Kidney (tissue), 13 donors: ENCODE measurements at regions not wholly inside any gene's neighbourhood (a gene's known extent, or its start where the extent isn't known, plus 50 kb on each side); places are given as distances from the start of the nearest gene placed in this dataset.

Experiments used
- DNase-seq, 5 donors: peaks; one replicate each; pipeline ENCODE4 v3.0.0-alpha.2; 2013 to 2020
- FAIRE-seq: peaks from 2 replicates; lab custom pipeline; 2012; peaks lifted over from hg19 to GRCh38; lab: Jason Lieb, UNC
- H3K27ac ChIP-seq, 2 donors: one replicate each; pipeline ENCODE4 v1.7.0; 2013; ENCODE audit warnings: low read depth in 2 of 2, low read length in 2 of 2, inconsistent platforms in 1 of 2
- H3K27me3 ChIP-seq: one replicate; pipeline ENCODE4 v1.7.1; 2013; ENCODE audit warnings: low read length, inconsistent platforms; ENCODE audit not compliant: control insufficient read depth, insufficient read depth
- H3K36me3 ChIP-seq, 3 donors: one replicate each; pipeline versions ENCODE4 v1.7.0 to v1.7.1; 2013; ENCODE audit warnings: low read length in 3 of 3, control low read depth in 1 of 3, inconsistent platforms in 1 of 3; ENCODE audit not compliant: insufficient read depth in 3 of 3, control insufficient read depth in 2 of 3
- H3K4me1 ChIP-seq, 3 donors: one replicate each; pipeline versions ENCODE4 v1.7.0 to v1.7.1; 2013; ENCODE audit warnings: low read length in 3 of 3, inconsistent platforms in 1 of 3, low read depth in 1 of 3; ENCODE audit not compliant: control insufficient read depth in 2 of 3, insufficient read depth in 2 of 3
- H3K4me3 ChIP-seq, 3 donors: one replicate each; pipeline versions ENCODE4 v1.7.0 to v1.8.1; 2013; ENCODE audit warnings: low read length in 3 of 3, control low read depth in 1 of 3, inconsistent platforms in 1 of 3
- H3K9ac ChIP-seq, 3 donors: one replicate each; pipeline versions ENCODE4 v1.7.0 to v1.7.1; 2013; ENCODE audit warnings: low read length in 3 of 3, control low read depth in 1 of 3, inconsistent platforms in 1 of 3
- H3K9me3 ChIP-seq, 3 donors: one replicate each; pipeline versions ENCODE4 v1.7.0 to v1.7.1; 2013; ENCODE audit warnings: low read length in 3 of 3, control low read depth in 1 of 3, inconsistent platforms in 1 of 3; ENCODE audit not compliant: control insufficient read depth in 2 of 3, insufficient read depth in 1 of 3
- intact Hi-C: fragments of 100-400 bp; cut with DNase I; formaldehyde crosslinking; loops from one replicate; pipeline ENCODE4 v1.11.1; 2022
- TF ChIP-seq, protein P1 (sequence below): IDR thresholded peaks from 3 replicates; pipeline ENCODE4 v1.5.1; 2012; ENCODE audit warnings: mild to moderate bottlenecking, moderate library complexity, borderline replicate concordance; ENCODE audit not compliant: insufficient read depth; ENCODE audit errors: extremely low read depth
- donor health status: control.
- donor health status: control.
- donor health status: control.
- donor health status: control.
- donor health status: control.
- donor health status: DM: yes; HTN: yes; CAD: no.
- donor health status: Normal renal cell carcinoma (clear cell type).

DNA sequence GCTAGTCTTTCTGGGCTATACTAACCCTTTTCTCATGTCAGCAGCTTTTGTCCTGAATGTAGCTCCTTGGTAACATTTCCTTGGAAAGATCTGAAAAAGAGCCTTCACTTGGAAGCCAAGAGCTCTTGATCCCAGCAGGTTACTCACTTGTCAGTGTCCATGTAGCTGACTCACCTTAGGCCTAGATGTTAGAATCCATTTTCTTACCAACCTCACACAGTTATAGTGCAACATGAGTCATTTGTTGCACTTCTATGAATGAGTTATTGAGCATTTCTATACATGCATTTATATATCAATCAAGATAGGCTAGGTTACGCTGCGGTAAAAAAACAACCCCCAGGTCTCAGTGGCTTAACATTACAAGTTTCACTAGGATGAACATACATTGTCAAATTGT is 106.8 kb upstream of the SLC7A14 start:
- no peak for DNase-seq
- Histone ChIP-seq H3K9me3 (no peaks in the 10 kb centered on the region), H3K4me1 (no peaks in the 10 kb centered on the region), H3K27me3 (no peaks in the 10 kb centered on the region), H3K9ac (no peak overlapping the region), H3K36me3 (no peaks in the 10 kb centered on the region), H3K4me3 (no peak overlapping the region), H3K27ac (no peak overlapping the region)
- TF ChIP-seq, protein P1, sequence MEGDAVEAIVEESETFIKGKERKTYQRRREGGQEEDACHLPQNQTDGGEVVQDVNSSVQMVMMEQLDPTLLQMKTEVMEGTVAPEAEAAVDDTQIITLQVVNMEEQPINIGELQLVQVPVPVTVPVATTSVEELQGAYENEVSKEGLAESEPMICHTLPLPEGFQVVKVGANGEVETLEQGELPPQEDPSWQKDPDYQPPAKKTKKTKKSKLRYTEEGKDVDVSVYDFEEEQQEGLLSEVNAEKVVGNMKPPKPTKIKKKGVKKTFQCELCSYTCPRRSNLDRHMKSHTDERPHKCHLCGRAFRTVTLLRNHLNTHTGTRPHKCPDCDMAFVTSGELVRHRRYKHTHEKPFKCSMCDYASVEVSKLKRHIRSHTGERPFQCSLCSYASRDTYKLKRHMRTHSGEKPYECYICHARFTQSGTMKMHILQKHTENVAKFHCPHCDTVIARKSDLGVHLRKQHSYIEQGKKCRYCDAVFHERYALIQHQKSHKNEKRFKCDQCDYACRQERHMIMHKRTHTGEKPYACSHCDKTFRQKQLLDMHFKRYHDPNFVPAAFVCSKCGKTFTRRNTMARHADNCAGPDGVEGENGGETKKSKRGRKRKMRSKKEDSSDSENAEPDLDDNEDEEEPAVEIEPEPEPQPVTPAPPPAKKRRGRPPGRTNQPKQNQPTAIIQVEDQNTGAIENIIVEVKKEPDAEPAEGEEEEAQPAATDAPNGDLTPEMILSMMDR = no peak
- intact Hi-C loops = no loop called here
- FAIRE-seq = no peak

DNA sequence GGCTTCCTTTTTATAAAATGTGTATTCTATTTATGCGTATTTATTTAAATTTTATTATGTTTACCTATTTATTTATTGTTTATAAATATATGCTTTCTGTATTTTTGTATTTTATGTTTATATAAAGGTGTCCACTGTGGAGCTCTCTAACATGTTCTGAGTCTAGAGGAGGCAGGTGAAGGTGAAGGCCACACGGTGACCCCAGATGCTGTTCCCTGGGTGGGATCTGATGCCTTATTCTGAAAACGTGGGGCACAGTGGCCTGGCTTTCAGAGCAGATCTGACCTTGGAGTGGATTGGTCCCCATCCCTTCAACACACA is 104.7 kb upstream of the SLC7A14 start:
- no peak overlapping the region for H3K9ac ChIP-seq
- intact Hi-C loops = no loop called here
- H3K4me3 ChIP-seq = no peak overlapping the region
- TF ChIP-seq, protein P1 = no peak
- FAIRE-seq (no peak), DNase-seq (no peak)
- no peaks in the 10 kb centered on the region for H3K9me3 ChIP-seq
- no peaks in the 10 kb centered on the region for H3K27me3 ChIP-seq
- no peaks in the 10 kb centered on the region for H3K4me1 ChIP-seq
- H3K36me3 ChIP-seq = no peaks in the 10 kb centered on the region
- no peak overlapping the region for H3K27ac ChIP-seq

DNA sequence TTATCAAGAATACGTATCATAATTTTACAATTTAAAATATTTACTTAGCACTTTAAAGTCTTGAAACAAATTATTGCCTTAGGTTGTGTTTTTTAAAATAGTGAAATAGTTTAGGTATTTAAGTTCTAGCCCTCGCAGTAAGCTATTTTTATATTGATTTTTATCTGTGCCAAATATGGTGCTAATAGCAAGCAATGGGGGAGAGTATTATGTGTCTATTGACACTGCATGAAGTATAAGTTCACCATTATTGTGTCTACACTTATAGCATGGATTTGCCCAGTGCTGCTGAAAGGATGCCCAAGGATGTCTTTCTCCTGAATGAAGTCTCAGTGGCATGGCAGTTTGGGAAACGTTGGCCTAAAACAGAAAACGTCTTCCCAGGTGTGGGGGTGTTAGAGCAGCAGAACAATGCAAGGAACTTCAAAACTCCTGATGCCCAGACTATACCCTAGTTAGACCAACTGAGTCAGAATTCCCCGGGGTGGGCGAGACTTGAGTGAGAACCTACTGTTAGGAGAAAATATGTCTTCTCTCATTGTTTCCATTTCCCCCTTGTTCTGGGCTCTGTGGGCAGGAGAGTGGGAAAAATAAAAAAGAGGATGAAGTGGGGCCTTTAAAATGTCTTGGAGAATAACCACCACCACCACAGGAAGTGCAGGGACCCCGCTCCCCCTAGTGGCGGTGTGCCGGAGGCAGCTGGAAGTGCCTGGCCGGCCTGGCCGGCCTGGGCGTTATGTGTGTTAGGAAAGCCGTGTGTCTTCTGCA is 104.2 kb upstream of the SLC7A14 start:
- H3K36me3 ChIP-seq = no peaks in the 10 kb centered on the region
- no peak overlapping the region for H3K27ac ChIP-seq
- H3K4me1 ChIP-seq = no peaks in the 10 kb centered on the region
- TF ChIP-seq, protein P1 = peak; percentile 56
- H3K4me3 ChIP-seq = no peak overlapping the region
- FAIRE-seq (no peak), DNase-seq (peak; percentile 55 to 72 (median 67))
- no peaks in the 10 kb centered on the region for H3K27me3 ChIP-seq
- intact Hi-C loops = no loop called here
- no peak overlapping the region for H3K9ac ChIP-seq
- H3K9me3 ChIP-seq = no peaks in the 10 kb centered on the region
